GM12878 (cell line): ENCODE measurements at regions not wholly inside any gene's neighbourhood (a gene's known extent, or its start where the extent isn't known, plus 50 kb on each side); places are given as distances from the start of the nearest gene placed in this dataset.

Source experiments
- ATAC-seq: fragments of 200-7000 bp; cut with Tn5 transposase; 3 replicates; pipeline ENCODE4 v1.9.1; 2020; ENCODE audit warnings: mild to moderate bottlenecking, moderate library complexity
- BruUV-seq: library from RNA; stranded (reverse); fragments of 400-500 nt; replicated peaks from 2 replicates; lab custom pipeline; 2021; lab: Mats Ljungman, UMichigan
- CTCF ChIA-PET: fragments of 300-600 bp; sonication (Branson Sonifier 250); formaldehyde crosslinking; extraction: SDS; loops from one replicate; lab custom pipeline; 2021; ENCODE audit warnings: inconsistent platforms; lab: Yijun Ruan, JAX
- POLR2A ChIA-PET: fragments of 350-600 bp; formaldehyde crosslinking; extraction: SDS; loops from one replicate; lab custom pipeline; 2021; ENCODE audit warnings: inconsistent platforms; lab: Charles Lee
- RAD21 ChIA-PET: fragments of 300-600 bp; sonication (Branson Sonifier 250); formaldehyde crosslinking; loops from one replicate; lab custom pipeline; 2023; ENCODE audit warnings: antibody characterized with exemption; ENCODE audit not compliant: unreplicated experiment; lab: Charles Lee
- SMC1A ChIA-PET: fragments of 300-600 bp; sonication (Branson Sonifier 250); formaldehyde crosslinking; loops from one replicate; lab custom pipeline; 2023; ENCODE audit not compliant: unreplicated experiment, uncharacterized antibody; lab: Charles Lee
- DNase-seq: peaks from one replicate; pipeline ENCODE4 v3.0.0-alpha.2; 2011; ENCODE audit warnings: low read depth, low spot score
- FAIRE-seq: peaks from 3 replicates; lab custom pipeline; 2011; peaks lifted over from hg19 to GRCh38; lab: Jason Lieb, UNC
- H2AFZ ChIP-seq: 2 replicates; pipeline ENCODE4 v1.6.0; 2011; ENCODE audit warnings: low read depth, low read length, control low read depth; ENCODE audit not compliant: control insufficient read depth
- H3K27ac ChIP-seq: 2 replicates; pipeline ENCODE4 v1.5.1; 2011; ENCODE audit warnings: control low read depth; ENCODE audit not compliant: control insufficient read depth, insufficient read depth
- H3K27me3 ChIP-seq, 2 experiments: replicated peaks in 1 of 2; 2 replicates each; pipeline versions ENCODE4 v1.6.0 to v1.6.1; 2011; ENCODE audit warnings: low read length in 1 of 2; ENCODE audit not compliant: control insufficient read depth in 2 of 2, insufficient read depth in 2 of 2
- H3K36me3 ChIP-seq, 2 experiments: 2 replicates each; pipeline ENCODE4 v1.5.1; 2011; ENCODE audit warnings: low read length in 1 of 2; ENCODE audit not compliant: control insufficient read depth in 2 of 2, insufficient read depth in 2 of 2
- H3K4me1 ChIP-seq: 2 replicates; pipeline ENCODE4 v1.6.1; 2011; ENCODE audit warnings: mild to moderate bottlenecking, low read length, moderate library complexity, mixed read lengths; ENCODE audit not compliant: control insufficient read depth, insufficient read depth
- H3K4me2 ChIP-seq: 2 replicates; pipeline ENCODE4 v1.6.0; 2011; ENCODE audit warnings: control low read depth; ENCODE audit not compliant: control insufficient read depth, insufficient read depth
- H3K4me3 ChIP-seq: fragments of 200-600 bp; sonication (generic); 2 replicates; pipeline ENCODE4 v1.5.1; 2016
- H3K79me2 ChIP-seq: 2 replicates; pipeline ENCODE4 v1.6.0; 2011; ENCODE audit warnings: low read length; ENCODE audit not compliant: control insufficient read depth, insufficient read depth
- H3K9ac ChIP-seq: 2 replicates; pipeline ENCODE4 v1.8.0; 2011; ENCODE audit warnings: low read length, control low read depth, mixed read lengths; ENCODE audit not compliant: control insufficient read depth, insufficient read depth
- H3K9me3 ChIP-seq: replicated peaks from 3 replicates; pipeline ENCODE4 v1.5.1; 2011; ENCODE audit warnings: mild to moderate bottlenecking, low read length; ENCODE audit not compliant: control insufficient read depth, insufficient read depth
- H4K20me1 ChIP-seq: 2 replicates; pipeline ENCODE4 v1.6.0; 2011; ENCODE audit not compliant: control insufficient read depth, insufficient read depth
- ASH2L ChIP-seq: fragments of 300-600, 200-600 bp; sonication (generic); IDR thresholded peaks from 2 replicates; pipeline ENCODE4 v1.6.1; 2017; ENCODE audit warnings: low read depth, mild to moderate bottlenecking, borderline replicate concordance
- GABPA ChIP-seq: IDR thresholded peaks from 2 replicates; pipeline ENCODE4 v1.6.1; 2014; ENCODE audit warnings: antibody characterized with exemption, low read depth, mild to moderate bottlenecking, inconsistent platforms
- IRF4 ChIP-seq: IDR thresholded peaks from 2 replicates; pipeline ENCODE4 v1.6.1; 2011; ENCODE audit warnings: low read depth, low read length
- JUNB ChIP-seq: IDR thresholded peaks from 2 replicates; pipeline ENCODE4 v1.6.1; 2016; ENCODE audit warnings: antibody characterized with exemption, mild to moderate bottlenecking
- KAT2A ChIP-seq: conservative IDR thresholded peaks from 2 replicates; pipeline ENCODE4 v1.6.1; 2011; ENCODE audit warnings: low read depth, low read length; ENCODE audit not compliant: control insufficient read depth
- MYC ChIP-seq: IDR thresholded peaks from 2 replicates; pipeline ENCODE4 v1.6.1; 2011; ENCODE audit warnings: mild to moderate bottlenecking, low read length, moderate library complexity, inconsistent platforms; ENCODE audit not compliant: insufficient read depth, insufficient replicate concordance, insufficient read length, severe bottlenecking
- NBN ChIP-seq: fragments of 450-650 bp; IDR thresholded peaks from 2 replicates; pipeline ENCODE4 v1.6.1; 2016
- NFIC ChIP-seq: IDR thresholded peaks from 2 replicates; pipeline ENCODE4 v1.6.1; 2012; ENCODE audit warnings: low read depth, mild to moderate bottlenecking, inconsistent platforms, low read length, moderate library complexity
- PAX5 ChIP-seq: IDR thresholded peaks from 2 replicates; pipeline ENCODE4 v1.6.1; 2011; ENCODE audit warnings: low read depth, low read length, borderline replicate concordance
- POLR2AphosphoS5 ChIP-seq: IDR thresholded peaks from 2 replicates; pipeline ENCODE4 v1.6.1; 2011; ENCODE audit warnings: mild to moderate bottlenecking, low read length, inconsistent platforms
- RAD51 ChIP-seq: fragments of 450-650 bp; IDR thresholded peaks from 2 replicates; pipeline ENCODE4 v1.6.1; 2016; ENCODE audit warnings: moderate library complexity, mild to moderate bottlenecking, inconsistent platforms
- TCF3 ChIP-seq: IDR thresholded peaks from 2 replicates; pipeline ENCODE4 v1.6.1; 2012; ENCODE audit warnings: low read depth, mild to moderate bottlenecking, low read length, borderline replicate concordance; ENCODE audit not compliant: insufficient read depth
- YBX1 ChIP-seq: fragments of 450-650 bp; IDR thresholded peaks from 2 replicates; pipeline ENCODE4 v1.6.1; 2016; ENCODE audit warnings: antibody characterized with exemption
- ZNF622 ChIP-seq: fragments of 450-650 bp; IDR thresholded peaks from 2 replicates; pipeline ENCODE4 v1.6.1; 2017; ENCODE audit warnings: mild to moderate bottlenecking, inconsistent platforms
- ZZZ3 ChIP-seq: IDR thresholded peaks from 2 replicates; pipeline ENCODE4 v1.6.1; 2011; ENCODE audit warnings: low read depth; ENCODE audit not compliant: control insufficient read depth, insufficient read length
- WGBS: methylation state at CpG from one replicate; pipeline ENCODE4 v1.1.6; 2016; ENCODE audit warnings: low lambda C conversion rate; ENCODE audit not compliant: insufficient replicate concordance, insufficient coverage; ENCODE audit errors: missing lambda C conversion rate; 5-methylcytosine and 5-hydroxymethylcytosine counted together
- in situ Hi-C: fragments of 300-500 bp; cut with MboI; formaldehyde crosslinking; loops from 9 replicates; pipeline ENCODE4 v1.14.3; 2018; ENCODE audit warnings: mixed read lengths
- intact Hi-C: fragments of 100-400 bp; cut with micrococcal nuclease; formaldehyde crosslinking; loops from one replicate; pipeline ENCODE4 v1.14.2; 2022; ENCODE audit not compliant: unreplicated experiment
- TF ChIP-seq, protein P1 (sequence below): fragments of 150-350 bp; IDR thresholded peaks from 2 replicates; pipeline ENCODE4 v1.6.1; 2014; ENCODE audit warnings: mild to moderate bottlenecking, low read depth, low read length
- TF ChIP-seq, protein P2 (sequence below): fragments of 450-650 bp; IDR thresholded peaks from 2 replicates; pipeline ENCODE4 v1.6.1; 2017; ENCODE audit warnings: antibody characterized with exemption, mild to moderate bottlenecking, moderate library complexity
- TF ChIP-seq, protein P3 (sequence below): fragments of 450-650 bp; IDR thresholded peaks from 2 replicates; pipeline ENCODE4 v1.6.1; 2018; ENCODE audit warnings: borderline replicate concordance, mild to moderate bottlenecking; ENCODE audit not compliant: partially characterized antibody

DNA sequence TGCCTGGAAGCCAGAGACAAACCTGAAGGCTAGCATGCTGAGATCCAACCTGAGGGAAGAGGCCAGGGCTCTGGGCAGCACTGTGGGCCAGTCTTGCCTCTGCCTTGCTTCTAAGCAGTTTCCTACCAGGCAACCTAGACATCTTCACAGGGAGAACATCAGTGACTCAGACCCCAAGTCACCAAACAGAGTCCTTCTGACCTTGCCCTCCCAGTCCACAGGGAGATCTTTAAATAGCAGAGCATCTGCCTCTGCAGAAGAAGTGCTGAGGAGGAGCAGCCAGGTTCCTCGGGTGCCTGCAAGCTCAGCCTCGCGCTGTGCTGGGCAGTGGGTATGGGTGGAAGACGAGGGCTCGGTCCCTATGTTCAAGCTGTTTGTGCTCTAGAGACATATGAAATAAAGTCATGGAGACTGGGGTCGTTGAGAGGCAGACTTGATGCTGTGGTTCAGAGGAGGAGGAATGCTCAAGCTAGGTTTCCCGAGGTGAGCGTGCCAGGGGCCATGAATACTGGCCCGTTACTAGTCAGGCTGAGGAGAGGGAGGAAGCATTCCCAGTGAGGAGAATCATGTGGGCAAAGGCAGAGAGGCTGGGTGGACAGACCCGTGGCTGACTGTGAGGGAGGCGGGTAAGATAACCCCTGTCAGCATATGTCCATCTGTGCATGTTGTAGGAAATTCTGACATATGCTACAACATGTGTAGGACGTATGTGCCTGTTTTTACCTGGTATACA lies 66.5 kb downstream of the BOLA3 start:
- ATAC-seq (no peak), FAIRE-seq (no peak), DNase-seq (no peak)
- intact Hi-C loops: loop anchor here (5.0 to 10.0 kb wide), 2 partner anchors 174 to 256 kb away; partner anchors contain the start of gene STAMBP
- no peaks in the 10 kb centered on the region for H4K20me1 ChIP-seq
- H3K9me3 ChIP-seq: no peaks in the 10 kb centered on the region
- SMC1A ChIA-PET: interaction anchor here (1.0 to 4.9 kb wide), 10 partner anchors 25 to 260 kb away, joined by 3 to 53 read pairs (median 5); partner anchors contain the start of gene STAMBP
- H3K4me1 ChIP-seq: peaks cover 17% of the 10 kb centered on the region
- H2AFZ ChIP-seq: no peak overlapping the region
- no peak for TF ChIP-seq YBX1
- TF ChIP-seq, protein P1, sequence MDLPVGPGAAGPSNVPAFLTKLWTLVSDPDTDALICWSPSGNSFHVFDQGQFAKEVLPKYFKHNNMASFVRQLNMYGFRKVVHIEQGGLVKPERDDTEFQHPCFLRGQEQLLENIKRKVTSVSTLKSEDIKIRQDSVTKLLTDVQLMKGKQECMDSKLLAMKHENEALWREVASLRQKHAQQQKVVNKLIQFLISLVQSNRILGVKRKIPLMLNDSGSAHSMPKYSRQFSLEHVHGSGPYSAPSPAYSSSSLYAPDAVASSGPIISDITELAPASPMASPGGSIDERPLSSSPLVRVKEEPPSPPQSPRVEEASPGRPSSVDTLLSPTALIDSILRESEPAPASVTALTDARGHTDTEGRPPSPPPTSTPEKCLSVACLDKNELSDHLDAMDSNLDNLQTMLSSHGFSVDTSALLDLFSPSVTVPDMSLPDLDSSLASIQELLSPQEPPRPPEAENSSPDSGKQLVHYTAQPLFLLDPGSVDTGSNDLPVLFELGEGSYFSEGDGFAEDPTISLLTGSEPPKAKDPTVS: no peak
- TF ChIP-seq ASH2L: no peak
- no peak for TF ChIP-seq JUNB
- TF ChIP-seq MYC: no peak
- TF ChIP-seq NBN: no peak
- TF ChIP-seq IRF4: no peak
- TF ChIP-seq ZZZ3: no peak
- no peak for TF ChIP-seq NFIC
- TF ChIP-seq, protein P2, sequence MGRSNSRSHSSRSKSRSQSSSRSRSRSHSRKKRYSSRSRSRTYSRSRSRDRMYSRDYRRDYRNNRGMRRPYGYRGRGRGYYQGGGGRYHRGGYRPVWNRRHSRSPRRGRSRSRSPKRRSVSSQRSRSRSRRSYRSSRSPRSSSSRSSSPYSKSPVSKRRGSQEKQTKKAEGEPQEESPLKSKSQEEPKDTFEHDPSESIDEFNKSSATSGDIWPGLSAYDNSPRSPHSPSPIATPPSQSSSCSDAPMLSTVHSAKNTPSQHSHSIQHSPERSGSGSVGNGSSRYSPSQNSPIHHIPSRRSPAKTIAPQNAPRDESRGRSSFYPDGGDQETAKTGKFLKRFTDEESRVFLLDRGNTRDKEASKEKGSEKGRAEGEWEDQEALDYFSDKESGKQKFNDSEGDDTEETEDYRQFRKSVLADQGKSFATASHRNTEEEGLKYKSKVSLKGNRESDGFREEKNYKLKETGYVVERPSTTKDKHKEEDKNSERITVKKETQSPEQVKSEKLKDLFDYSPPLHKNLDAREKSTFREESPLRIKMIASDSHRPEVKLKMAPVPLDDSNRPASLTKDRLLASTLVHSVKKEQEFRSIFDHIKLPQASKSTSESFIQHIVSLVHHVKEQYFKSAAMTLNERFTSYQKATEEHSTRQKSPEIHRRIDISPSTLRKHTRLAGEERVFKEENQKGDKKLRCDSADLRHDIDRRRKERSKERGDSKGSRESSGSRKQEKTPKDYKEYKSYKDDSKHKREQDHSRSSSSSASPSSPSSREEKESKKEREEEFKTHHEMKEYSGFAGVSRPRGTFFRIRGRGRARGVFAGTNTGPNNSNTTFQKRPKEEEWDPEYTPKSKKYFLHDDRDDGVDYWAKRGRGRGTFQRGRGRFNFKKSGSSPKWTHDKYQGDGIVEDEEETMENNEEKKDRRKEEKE: no peak
- no peak for TF ChIP-seq KAT2A
- TF ChIP-seq POLR2AphosphoS5: no peak
- TF ChIP-seq, protein P3, sequence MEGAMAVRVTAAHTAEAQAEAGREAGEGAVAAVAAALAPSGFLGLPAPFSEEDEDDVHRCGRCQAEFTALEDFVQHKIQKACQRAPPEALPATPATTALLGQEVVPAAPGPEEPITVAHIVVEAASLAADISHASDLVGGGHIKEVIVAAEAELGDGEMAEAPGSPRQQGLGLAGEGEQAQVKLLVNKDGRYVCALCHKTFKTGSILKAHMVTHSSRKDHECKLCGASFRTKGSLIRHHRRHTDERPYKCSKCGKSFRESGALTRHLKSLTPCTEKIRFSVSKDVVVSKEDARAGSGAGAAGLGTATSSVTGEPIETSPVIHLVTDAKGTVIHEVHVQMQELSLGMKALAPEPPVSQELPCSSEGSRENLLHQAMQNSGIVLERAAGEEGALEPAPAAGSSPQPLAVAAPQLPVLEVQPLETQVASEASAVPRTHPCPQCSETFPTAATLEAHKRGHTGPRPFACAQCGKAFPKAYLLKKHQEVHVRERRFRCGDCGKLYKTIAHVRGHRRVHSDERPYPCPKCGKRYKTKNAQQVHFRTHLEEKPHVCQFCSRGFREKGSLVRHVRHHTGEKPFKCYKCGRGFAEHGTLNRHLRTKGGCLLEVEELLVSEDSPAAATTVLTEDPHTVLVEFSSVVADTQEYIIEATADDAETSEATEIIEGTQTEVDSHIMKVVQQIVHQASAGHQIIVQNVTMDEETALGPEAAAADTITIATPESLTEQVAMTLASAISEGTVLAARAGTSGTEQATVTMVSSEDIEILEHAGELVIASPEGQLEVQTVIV: no peak
- TF ChIP-seq ZNF622: no peak
- TF ChIP-seq RAD51: no peak
- TF ChIP-seq PAX5: no peak
- TF ChIP-seq GABPA: no peak
- no peak for TF ChIP-seq TCF3
- H3K9ac ChIP-seq: no peak overlapping the region
- peaks cover 15% of the 10 kb centered on the region for H3K79me2 ChIP-seq
- in situ Hi-C loops: no loop called here
- 86% methylated on average over 12 of the region's 12 CpGs for WGBS
- no peak overlapping the region for H3K4me3 ChIP-seq
- POLR2A ChIA-PET: interaction anchor here (0.7 to 1.4 kb wide), 4 partner anchors 13 to 83 kb away, joined by 3 to 6 read pairs (median 4); no protein-coding TSS in a partner anchor
- H3K36me3 ChIP-seq: peaks cover 32 to 41% of the 10 kb centered on the region in 2 experiments
- CTCF ChIA-PET: interaction anchor here (1.0 to 2.6 kb wide), 10 partner anchors 23 to 257 kb away, joined by 3 to 29 read pairs (median 7); partner anchors contain the start of gene STAMBP
- no TSS peak for BruUV-seq
- no peak overlapping the region for H3K4me2 ChIP-seq
- H3K27me3 ChIP-seq: no peaks in the 10 kb centered on the region
- RAD21 ChIA-PET: interaction anchor here (1.1 to 2.6 kb wide), 11 partner anchors 40 to 259 kb away, joined by 3 to 18 read pairs (median 9); partner anchors contain the start of gene STAMBP
- peak overlapping the region; percentile 57; the same call in 1 of the 2 replicates for H3K27ac ChIP-seq
